Liver (tissue), 7 donors: ENCODE measurements at regions not wholly inside any gene's neighbourhood (a gene's known extent, or its start where the extent isn't known, plus 50 kb on each side); places are given as distances from the start of the nearest gene placed in this dataset.

Source experiments
- DNase-seq: peaks from one replicate; pipeline ENCODE4 v3.0.0-alpha.2; 2017; ENCODE audit warnings: low spot score
- H3K27ac ChIP-seq, 2 donors: one replicate each; pipeline ENCODE4 v1.7.0; 2013; ENCODE audit warnings: inconsistent platforms in 2 of 2, low read length in 2 of 2, control low read depth in 1 of 2, low read depth in 1 of 2, mild to moderate bottlenecking in 1 of 2
- H3K27me3 ChIP-seq, 4 donors: one replicate each; pipeline versions ENCODE4 v1.6.1 to v1.7.0; 2013; ENCODE audit warnings: low read length in 3 of 4, inconsistent platforms in 1 of 4, mild to moderate bottlenecking in 1 of 4, moderate library complexity in 1 of 4; ENCODE audit not compliant: control insufficient read depth in 4 of 4, insufficient read depth in 4 of 4
- H3K36me3 ChIP-seq, 4 donors: one replicate each; pipeline versions ENCODE4 v1.6.1 to v1.7.0; 2013; ENCODE audit warnings: low read length in 3 of 4, mild to moderate bottlenecking in 3 of 4, low read depth in 1 of 4, moderate library complexity in 1 of 4; ENCODE audit not compliant: control insufficient read depth in 4 of 4, insufficient read depth in 3 of 4
- H3K4me1 ChIP-seq, 4 donors: one replicate each; pipeline versions ENCODE4 v1.6.1 to v1.7.0; 2013; ENCODE audit warnings: low read length in 3 of 4, mild to moderate bottlenecking in 3 of 4, moderate library complexity in 1 of 4; ENCODE audit not compliant: control insufficient read depth in 4 of 4, insufficient read depth in 4 of 4
- H3K4me3 ChIP-seq, 3 donors: one replicate each; pipeline versions ENCODE4 v1.6.1 to v1.7.0; 2013; ENCODE audit warnings: low read length in 3 of 3, control low read depth in 1 of 3, low read depth in 1 of 3, mild to moderate bottlenecking in 1 of 3
- H3K9ac ChIP-seq, 2 donors: one replicate each; pipeline ENCODE4 v1.7.0; 2013; ENCODE audit warnings: low read length in 2 of 2, mild to moderate bottlenecking in 2 of 2, moderate library complexity in 2 of 2, control low read depth in 1 of 2, low read depth in 1 of 2
- H3K9me3 ChIP-seq, 4 donors: one replicate each; pipeline versions ENCODE4 v1.6.1 to v1.7.0; 2013; ENCODE audit warnings: low read length in 3 of 4; ENCODE audit not compliant: control insufficient read depth in 4 of 4
- EGR1 ChIP-seq, 2 donors: IDR thresholded peaks; 2 replicates each; pipeline ENCODE4 v1.6.1; 2016 to 2018; ENCODE audit warnings: antibody characterized with exemption in 2 of 2, low read depth in 2 of 2
- FOXA1 ChIP-seq: IDR thresholded peaks from 2 replicates; pipeline ENCODE4 v1.6.1; 2016; ENCODE audit warnings: antibody characterized with exemption
- GABPA ChIP-seq, 2 donors: IDR thresholded peaks in 1 of 2; conservative IDR thresholded peaks in 1 of 2; 2 replicates each; pipeline ENCODE4 v1.6.1; 2016; ENCODE audit warnings: antibody characterized with exemption in 2 of 2, mild to moderate bottlenecking in 1 of 2, moderate library complexity in 1 of 2
- HNF4A ChIP-seq, 2 donors: conservative IDR thresholded peaks; 2 replicates each; pipeline ENCODE4 v1.6.1; 2016; ENCODE audit warnings: antibody characterized with exemption in 2 of 2, mild to moderate bottlenecking in 2 of 2
- HNF4G ChIP-seq: IDR thresholded peaks from 2 replicates; pipeline ENCODE4 v1.6.1; 2016; ENCODE audit warnings: antibody characterized with exemption
- JUND ChIP-seq, 2 donors: IDR thresholded peaks; 2 replicates each; pipeline ENCODE4 v1.6.1; 2016; ENCODE audit warnings: antibody characterized with exemption in 2 of 2
- NR2F2 ChIP-seq: IDR thresholded peaks from 2 replicates; pipeline ENCODE4 v1.6.1; 2016; ENCODE audit warnings: antibody characterized with exemption
- RAD21 ChIP-seq, 2 donors: IDR thresholded peaks; 2 replicates each; pipeline ENCODE4 v1.6.1; 2016; ENCODE audit warnings: antibody characterized with exemption in 2 of 2, mild to moderate bottlenecking in 2 of 2
- REST ChIP-seq: IDR thresholded peaks from 2 replicates; pipeline ENCODE4 v1.6.1; 2016; ENCODE audit warnings: antibody characterized with exemption, mild to moderate bottlenecking
- RXRA ChIP-seq, 2 donors: IDR thresholded peaks; 2 replicates each; pipeline ENCODE4 v1.6.1; 2017 to 2018; ENCODE audit warnings: antibody characterized with exemption in 2 of 2, mild to moderate bottlenecking in 1 of 2
- SP1 ChIP-seq: IDR thresholded peaks from 2 replicates; pipeline ENCODE4 v1.6.1; 2018; ENCODE audit warnings: antibody characterized with exemption, mild to moderate bottlenecking
- TAF1 ChIP-seq: conservative IDR thresholded peaks from 2 replicates; pipeline ENCODE4 v1.6.1; 2016; ENCODE audit warnings: antibody characterized with exemption, mild to moderate bottlenecking
- YY1 ChIP-seq: IDR thresholded peaks from 2 replicates; pipeline ENCODE4 v1.6.1; 2016; ENCODE audit warnings: antibody characterized with exemption, mild to moderate bottlenecking
- WGBS: extraction: QIAGEN DNeasy Blood & Tissue Kit; methylation state at CpG from one replicate; pipeline ENCODE4 v1.1.7; 2013; 5-methylcytosine and 5-hydroxymethylcytosine counted together
- TF ChIP-seq, protein P1 (sequence below): IDR thresholded peaks from 2 replicates; pipeline ENCODE4 v1.6.1; 2016; ENCODE audit warnings: antibody characterized with exemption
- TF ChIP-seq, protein P2 (sequence below): IDR thresholded peaks from 2 replicates; pipeline ENCODE4 v1.6.1; 2016; ENCODE audit warnings: antibody characterized with exemption
- donor health status: healthy.
- donor health status: healthy.
- donor health status: healthy.
- donor health status: healthy.

DNA sequence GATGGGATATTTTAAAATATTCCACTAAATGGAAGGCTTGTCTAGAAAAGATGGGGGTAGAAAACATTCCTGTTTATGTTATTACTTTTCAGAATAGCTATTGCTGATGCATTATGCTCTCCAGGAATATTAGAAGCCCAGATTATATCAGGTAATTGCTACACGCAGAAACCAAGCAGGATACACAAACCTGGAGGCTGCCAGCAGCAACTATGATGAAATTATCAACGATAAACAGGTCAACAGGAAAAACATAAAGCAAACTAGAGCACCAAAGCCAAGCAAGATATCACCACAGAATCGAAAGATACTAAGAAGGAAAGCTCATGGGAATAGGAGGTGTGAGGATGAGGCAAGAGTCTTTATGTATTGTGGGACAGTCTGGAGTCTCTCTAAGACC is 113.2 kb upstream of the SPATS2L start:
- H3K27ac ChIP-seq = no peak overlapping the region
- no peak overlapping the region for H3K9ac ChIP-seq
- WGBS = 57% methylated on average over 3 of the region's 3 CpGs
- no peaks in the 10 kb centered on the region for H3K9me3 ChIP-seq
- H3K36me3 ChIP-seq = no peaks in the 10 kb centered on the region
- no peaks in the 10 kb centered on the region for H3K27me3 ChIP-seq
- no peak for DNase-seq
- no peaks in the 10 kb centered on the region for H3K4me1 ChIP-seq
- no peak overlapping the region for H3K4me3 ChIP-seq
- TF ChIP-seq HNF4G (no peak), HNF4A (conservative IDR thresholded peaks at IDR 0.05) (no peak), RAD21 (IDR thresholded peaks at IDR 0.05) (no peak), FOXA1 (no peak), REST (no peak), JUND (IDR thresholded peaks at IDR 0.05) (no peak), NR2F2 (no peak), RXRA (IDR thresholded peaks at IDR 0.05) (no peak), SP1 (no peak)
- TF ChIP-seq, protein P1, sequence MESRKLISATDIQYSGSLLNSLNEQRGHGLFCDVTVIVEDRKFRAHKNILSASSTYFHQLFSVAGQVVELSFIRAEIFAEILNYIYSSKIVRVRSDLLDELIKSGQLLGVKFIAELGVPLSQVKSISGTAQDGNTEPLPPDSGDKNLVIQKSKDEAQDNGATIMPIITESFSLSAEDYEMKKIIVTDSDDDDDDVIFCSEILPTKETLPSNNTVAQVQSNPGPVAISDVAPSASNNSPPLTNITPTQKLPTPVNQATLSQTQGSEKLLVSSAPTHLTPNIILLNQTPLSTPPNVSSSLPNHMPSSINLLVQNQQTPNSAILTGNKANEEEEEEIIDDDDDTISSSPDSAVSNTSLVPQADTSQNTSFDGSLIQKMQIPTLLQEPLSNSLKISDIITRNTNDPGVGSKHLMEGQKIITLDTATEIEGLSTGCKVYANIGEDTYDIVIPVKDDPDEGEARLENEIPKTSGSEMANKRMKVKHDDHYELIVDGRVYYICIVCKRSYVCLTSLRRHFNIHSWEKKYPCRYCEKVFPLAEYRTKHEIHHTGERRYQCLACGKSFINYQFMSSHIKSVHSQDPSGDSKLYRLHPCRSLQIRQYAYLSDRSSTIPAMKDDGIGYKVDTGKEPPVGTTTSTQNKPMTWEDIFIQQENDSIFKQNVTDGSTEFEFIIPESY = no peak

DNA sequence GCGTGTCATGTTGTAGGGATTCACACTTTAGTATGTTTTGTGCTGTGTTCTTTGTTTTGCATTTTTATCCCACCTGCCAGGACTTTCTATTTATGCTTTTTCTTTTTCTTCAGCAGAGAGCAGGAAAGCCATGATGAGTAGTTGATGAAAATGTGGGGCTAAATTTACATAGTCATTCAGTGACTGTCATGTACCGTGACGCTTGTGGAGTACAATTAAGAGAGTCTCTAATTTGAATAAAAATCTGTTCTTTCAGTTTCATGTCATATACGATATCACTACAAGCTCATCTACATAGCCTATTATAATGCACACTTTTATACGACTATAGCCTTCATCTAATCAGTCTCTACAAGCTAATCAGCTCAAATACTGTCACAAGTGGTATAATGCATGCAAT is 112.7 kb upstream of the SPATS2L start:
- Histone ChIP-seq H3K27ac (no peak overlapping the region), H3K4me3 (no peak overlapping the region), H3K36me3 (no peaks in the 10 kb centered on the region), H3K9me3 (no peaks in the 10 kb centered on the region), H3K27me3 (no peaks in the 10 kb centered on the region), H3K9ac (no peak overlapping the region), H3K4me1 (no peaks in the 10 kb centered on the region)
- no peak for TF ChIP-seq TAF1
- TF ChIP-seq REST = no peak
- TF ChIP-seq RXRA (IDR thresholded peaks at IDR 0.05) = no peak
- TF ChIP-seq JUND (IDR thresholded peaks at IDR 0.05) = no peak
- TF ChIP-seq FOXA1 = no peak
- TF ChIP-seq HNF4G = no peak
- no peak for TF ChIP-seq YY1
- TF ChIP-seq GABPA (IDR thresholded peaks at IDR 0.05 in 1 of 2, conservative IDR thresholded peaks at IDR 0.05 in 1 of 2) = no peak
- TF ChIP-seq, protein P1 = no peak
- no peak for TF ChIP-seq EGR1 (IDR thresholded peaks at IDR 0.05; ENCODE audit: low read depth in 2 of 2)
- TF ChIP-seq, protein P2, sequence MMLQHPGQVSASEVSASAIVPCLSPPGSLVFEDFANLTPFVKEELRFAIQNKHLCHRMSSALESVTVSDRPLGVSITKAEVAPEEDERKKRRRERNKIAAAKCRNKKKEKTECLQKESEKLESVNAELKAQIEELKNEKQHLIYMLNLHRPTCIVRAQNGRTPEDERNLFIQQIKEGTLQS = no peak
- no peak for TF ChIP-seq NR2F2
- no peak for DNase-seq
- 88% methylated on average over 5 of the region's 5 CpGs for WGBS
